ENCODE measurements at regions not wholly inside any gene's neighbourhood (a gene's known extent, or its start where the extent isn't known, plus 50 kb on each side); places are given as distances from the start of the nearest gene placed in this dataset.
A peak's percentile ranks its signal among the peaks of the same experiment; 100 is the strongest.
"Not testable (repeated sequence)": the region's sequence is repeated elsewhere in the genome, so short reads cannot be mapped to it uniquely, and the experiment has no call there.

GRCh38 chr4:14157262-14157661, 529.7 kb upstream of the BOD1L1 start:
- TF ChIP-seq CTCF (IDR thresholded peaks at IDR 0.05; ENCODE audit: low read depth, low read length, missing control alignments): no peak
- H3K4me3 ChIP-seq (ENCODE audit: low read depth, low read length): no peak overlapping the region
- DNase-seq (ENCODE audit: low read depth): no peak

- DNase-seq (ENCODE audit: low read depth): peak; percentile 73
- no peak for TF ChIP-seq CTCF (IDR thresholded peaks at IDR 0.05; ENCODE audit: low read depth, low read length, missing control alignments)
- no peak overlapping the region for H3K4me3 ChIP-seq (ENCODE audit: low read depth, low read length)
These were observed 537.8 kb upstream of the BOD1L1 start for GRCh38 chr4:14165222-14165920.

- DNase-seq (ENCODE audit: low read depth): no peak
- H3K4me3 ChIP-seq (ENCODE audit: low read depth, low read length): no peak overlapping the region
- TF ChIP-seq CTCF (IDR thresholded peaks at IDR 0.05; ENCODE audit: low read depth, low read length, missing control alignments): no peak
These were observed 540.5 kb upstream of the BOD1L1 start for GRCh38 chr4:14167876-14168510.

GRCh38 chr4:14168919-14169318, 541.4 kb upstream of the BOD1L1 start:
- no peak for DNase-seq (ENCODE audit: low read depth)
- TF ChIP-seq CTCF (IDR thresholded peaks at IDR 0.05; ENCODE audit: low read depth, low read length, missing control alignments): no peak
- H3K4me3 ChIP-seq (ENCODE audit: low read depth, low read length): no peak overlapping the region

- DNase-seq (ENCODE audit: low read depth): no peak
- H3K4me3 ChIP-seq (ENCODE audit: low read depth, low read length): no peak overlapping the region
- no peak for TF ChIP-seq CTCF (IDR thresholded peaks at IDR 0.05; ENCODE audit: low read depth, low read length, missing control alignments)
These were observed 541.9 kb upstream of the BOD1L1 start for GRCh38 chr4:14169460-14169859.

GRCh38 chr4:14169940-14170339, 542.4 kb upstream of the BOD1L1 start:
- not testable (repeated sequence) for DNase-seq (ENCODE audit: low read depth)

GRCh38 chr4:14176613-14177012, 549.1 kb upstream of the BOD1L1 start:
- no peak overlapping the region for H3K4me3 ChIP-seq (ENCODE audit: low read depth, low read length)
- no peak for TF ChIP-seq CTCF (IDR thresholded peaks at IDR 0.05; ENCODE audit: low read depth, low read length, missing control alignments)
- no peak for DNase-seq (ENCODE audit: low read depth)

More at GRCh38 chr4:14169940-14170339, 542.4 kb upstream of the BOD1L1 start:
- H3K4me3 ChIP-seq (ENCODE audit: low read depth, low read length): not testable (repeated sequence)

Measured in GM12864 (cell line).